GM23338 (cell line): ENCODE measurements at regions not wholly inside any gene's neighbourhood (a gene's known extent, or its start where the extent isn't known, plus 50 kb on each side); places are given as distances from the start of the nearest gene placed in this dataset.

Source experiments
- ATAC-seq: fragments of 200-7000 bp; cut with Tn5 transposase; 3 replicates; pipeline ENCODE4 v1.9.1; 2020
- DNase-seq: peaks from one replicate; pipeline ENCODE4 v3.0.0-alpha.2; 2015; ENCODE audit warnings: low spot score
- H2AFZ ChIP-seq: fragments of 200-600 bp; sonication (generic); 2 replicates; pipeline ENCODE4 v1.8.0; 2016; ENCODE audit warnings: antibody characterized with exemption, mild to moderate bottlenecking, moderate library complexity
- H3F3A ChIP-seq: fragments of 200-600 bp; sonication (generic); replicated peaks from 2 replicates; pipeline ENCODE4 v1.8.0; 2017; ENCODE audit warnings: antibody characterized with exemption, mixed run types, low read depth
- H3K27ac ChIP-seq: fragments of 200-600 bp; sonication (generic); 2 replicates; pipeline ENCODE4 v1.6.1; 2016; ENCODE audit warnings: low read depth
- H3K27me3 ChIP-seq: fragments of 200-600 bp; sonication (generic); 2 replicates; pipeline ENCODE4 v1.8.0; 2016; ENCODE audit warnings: mild to moderate bottlenecking, mixed run types, moderate library complexity; ENCODE audit not compliant: insufficient read depth
- H3K36me3 ChIP-seq: fragments of 200-600 bp; sonication (generic); 2 replicates; pipeline ENCODE4 v1.8.0; 2016; ENCODE audit warnings: mild to moderate bottlenecking; ENCODE audit not compliant: insufficient read depth
- H3K4me1 ChIP-seq: fragments of 200-600 bp; sonication (generic); 2 replicates; pipeline ENCODE4 v1.8.0; 2016; ENCODE audit warnings: mild to moderate bottlenecking, moderate library complexity; ENCODE audit not compliant: insufficient read depth
- H3K4me2 ChIP-seq: fragments of 200-600 bp; sonication (generic); 2 replicates; pipeline ENCODE4 v1.7.1; 2017; ENCODE audit warnings: mixed run types
- H3K4me3 ChIP-seq: fragments of 200-600 bp; sonication (generic); 2 replicates; pipeline ENCODE4 v1.6.1; 2016; ENCODE audit warnings: mixed run types
- H3K79me2 ChIP-seq: fragments of 200-600 bp; sonication (generic); replicated peaks from 2 replicates; pipeline ENCODE4 v1.8.0; 2017; ENCODE audit warnings: mild to moderate bottlenecking; ENCODE audit not compliant: insufficient read depth
- H3K9me2 ChIP-seq: fragments of 200-600 bp; sonication (generic); 2 replicates; pipeline ENCODE4 v1.8.0; 2017; ENCODE audit not compliant: insufficient read depth
- H4K20me1 ChIP-seq: fragments of 200-600 bp; sonication (generic); replicated peaks from 2 replicates; pipeline ENCODE4 v1.8.0; 2017; ENCODE audit warnings: mild to moderate bottlenecking; ENCODE audit not compliant: insufficient read depth
- H3K27ac Mint-ChIP-seq: 2 replicates; pipeline ENCODE4 v1.8.0; 2020; ENCODE audit warnings: inconsistent platforms, mild to moderate bottlenecking, moderate library complexity, mixed read lengths
- H3K27me3 Mint-ChIP-seq: 3 replicates; pipeline ENCODE4 v1.8.0; 2022; ENCODE audit warnings: low read depth, mild to moderate bottlenecking, moderate library complexity, mixed read lengths, inconsistent platforms; ENCODE audit not compliant: insufficient read depth, poor library complexity
- H3K36me3 Mint-ChIP-seq: 3 replicates; pipeline ENCODE4 v1.8.0; 2021; ENCODE audit warnings: low read depth, mild to moderate bottlenecking, inconsistent platforms, moderate library complexity, mixed read lengths
- H3K4me1 Mint-ChIP-seq: 3 replicates; pipeline ENCODE4 v1.8.0; 2020; ENCODE audit warnings: mild to moderate bottlenecking, inconsistent platforms, mixed read lengths
- H3K4me3 Mint-ChIP-seq: 3 replicates; pipeline ENCODE4 v1.8.0; 2021; ENCODE audit warnings: moderate library complexity, mild to moderate bottlenecking, inconsistent platforms, mixed read lengths
- H3K9me3 Mint-ChIP-seq: 3 replicates; pipeline ENCODE4 v1.8.0; 2020; ENCODE audit warnings: moderate library complexity, mild to moderate bottlenecking, inconsistent platforms, mixed read lengths
- CTCF ChIP-seq, 2 experiments: fragments of 200-600 bp in 1 of 2; sonication (generic) in 1 of 2; conservative IDR thresholded peaks; 2 replicates each; pipeline versions ENCODE4 v1.5.1 to v1.6.1; 2016 to 2017; ENCODE audit warnings: antibody characterized with exemption in 2 of 2, low read depth in 2 of 2, mild to moderate bottlenecking in 2 of 2, moderate library complexity in 1 of 2
- ETS1 ChIP-seq: IDR thresholded peaks from 2 replicates; pipeline ENCODE4 v1.6.1; 2016; ENCODE audit warnings: antibody characterized with exemption
- EZH2 ChIP-seq: fragments of 200-600 bp; sonication (generic); IDR thresholded peaks from one replicate; pipeline ENCODE4 v1.8.0; 2017; ENCODE audit warnings: antibody characterized with exemption, mild to moderate bottlenecking, low read depth; ENCODE audit not compliant: unreplicated experiment
- EZH2phosphoT487 ChIP-seq: fragments of 200-600 bp; sonication (generic); IDR thresholded peaks from one replicate; pipeline ENCODE4 v1.8.1; 2018; ENCODE audit warnings: antibody characterized with exemption; ENCODE audit not compliant: unreplicated experiment
- JUNB ChIP-seq: IDR thresholded peaks from one replicate; pipeline ENCODE4 v1.6.1; 2016; ENCODE audit warnings: antibody characterized with exemption; ENCODE audit not compliant: unreplicated experiment
- NANOG ChIP-seq: IDR thresholded peaks from 2 replicates; pipeline ENCODE4 v1.6.1; 2016; ENCODE audit warnings: antibody characterized with exemption, borderline replicate concordance
- REST ChIP-seq: IDR thresholded peaks from one replicate; pipeline ENCODE4 v1.6.1; 2018; ENCODE audit warnings: antibody characterized with exemption; ENCODE audit not compliant: unreplicated experiment
- STAT1 ChIP-seq: IDR thresholded peaks from one replicate; pipeline ENCODE4 v1.6.1; 2016; ENCODE audit warnings: antibody characterized with exemption; ENCODE audit not compliant: unreplicated experiment
- ZNF114 ChIP-seq: fragments of 250-450 bp; sonication (Bioruptor Pico); IDR thresholded peaks from 2 replicates; pipeline ENCODE4 v1.5.0; 2020; ENCODE audit warnings: mild to moderate bottlenecking, moderate library complexity
- TF ChIP-seq, protein P1 (sequence below): fragments of 250-450 bp; sonication (Bioruptor Pico); IDR thresholded peaks from 2 replicates; pipeline ENCODE4 v1.5.0; 2020; ENCODE audit warnings: mild to moderate bottlenecking, moderate library complexity

DNA sequence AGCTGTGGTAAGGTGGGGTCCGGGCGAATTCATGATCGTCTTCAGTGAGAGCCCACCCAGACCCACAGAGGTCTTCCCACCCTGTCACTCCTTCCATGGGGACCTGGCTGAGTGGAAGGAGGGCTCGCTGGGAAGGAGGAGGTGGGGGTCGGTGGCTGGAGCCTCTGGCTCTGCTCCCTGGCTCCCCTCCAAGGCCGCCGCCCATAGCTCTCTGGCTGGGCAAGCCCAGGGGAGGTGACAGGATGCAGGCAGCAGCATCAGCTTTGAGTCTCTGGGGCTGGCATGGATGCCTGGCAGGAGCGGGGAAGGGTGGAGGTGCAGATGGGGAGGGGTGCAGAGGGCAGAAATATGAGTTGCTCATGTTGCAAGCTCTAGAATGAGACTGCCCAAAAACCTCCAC is 147.0 kb downstream of the ENGASE start:
- no peak overlapping the region for H3K4me3 Mint-ChIP-seq
- H3K9me3 Mint-ChIP-seq = no peaks in the 10 kb centered on the region
- Histone ChIP-seq H3F3A (no peaks in the 10 kb centered on the region), H4K20me1 (no peaks in the 10 kb centered on the region), H3K27ac (no peak overlapping the region), H3K4me1 (peaks cover 22% of the 10 kb centered on the region), H2AFZ (no peak overlapping the region), H3K36me3 (no peaks in the 10 kb centered on the region), H3K27me3 (no peaks in the 10 kb centered on the region), H3K4me3 (no peak overlapping the region), H3K9me2 (no peaks in the 10 kb centered on the region), H3K4me2 (no peak overlapping the region), H3K79me2 (no peaks in the 10 kb centered on the region)
- TF ChIP-seq, protein P1, sequence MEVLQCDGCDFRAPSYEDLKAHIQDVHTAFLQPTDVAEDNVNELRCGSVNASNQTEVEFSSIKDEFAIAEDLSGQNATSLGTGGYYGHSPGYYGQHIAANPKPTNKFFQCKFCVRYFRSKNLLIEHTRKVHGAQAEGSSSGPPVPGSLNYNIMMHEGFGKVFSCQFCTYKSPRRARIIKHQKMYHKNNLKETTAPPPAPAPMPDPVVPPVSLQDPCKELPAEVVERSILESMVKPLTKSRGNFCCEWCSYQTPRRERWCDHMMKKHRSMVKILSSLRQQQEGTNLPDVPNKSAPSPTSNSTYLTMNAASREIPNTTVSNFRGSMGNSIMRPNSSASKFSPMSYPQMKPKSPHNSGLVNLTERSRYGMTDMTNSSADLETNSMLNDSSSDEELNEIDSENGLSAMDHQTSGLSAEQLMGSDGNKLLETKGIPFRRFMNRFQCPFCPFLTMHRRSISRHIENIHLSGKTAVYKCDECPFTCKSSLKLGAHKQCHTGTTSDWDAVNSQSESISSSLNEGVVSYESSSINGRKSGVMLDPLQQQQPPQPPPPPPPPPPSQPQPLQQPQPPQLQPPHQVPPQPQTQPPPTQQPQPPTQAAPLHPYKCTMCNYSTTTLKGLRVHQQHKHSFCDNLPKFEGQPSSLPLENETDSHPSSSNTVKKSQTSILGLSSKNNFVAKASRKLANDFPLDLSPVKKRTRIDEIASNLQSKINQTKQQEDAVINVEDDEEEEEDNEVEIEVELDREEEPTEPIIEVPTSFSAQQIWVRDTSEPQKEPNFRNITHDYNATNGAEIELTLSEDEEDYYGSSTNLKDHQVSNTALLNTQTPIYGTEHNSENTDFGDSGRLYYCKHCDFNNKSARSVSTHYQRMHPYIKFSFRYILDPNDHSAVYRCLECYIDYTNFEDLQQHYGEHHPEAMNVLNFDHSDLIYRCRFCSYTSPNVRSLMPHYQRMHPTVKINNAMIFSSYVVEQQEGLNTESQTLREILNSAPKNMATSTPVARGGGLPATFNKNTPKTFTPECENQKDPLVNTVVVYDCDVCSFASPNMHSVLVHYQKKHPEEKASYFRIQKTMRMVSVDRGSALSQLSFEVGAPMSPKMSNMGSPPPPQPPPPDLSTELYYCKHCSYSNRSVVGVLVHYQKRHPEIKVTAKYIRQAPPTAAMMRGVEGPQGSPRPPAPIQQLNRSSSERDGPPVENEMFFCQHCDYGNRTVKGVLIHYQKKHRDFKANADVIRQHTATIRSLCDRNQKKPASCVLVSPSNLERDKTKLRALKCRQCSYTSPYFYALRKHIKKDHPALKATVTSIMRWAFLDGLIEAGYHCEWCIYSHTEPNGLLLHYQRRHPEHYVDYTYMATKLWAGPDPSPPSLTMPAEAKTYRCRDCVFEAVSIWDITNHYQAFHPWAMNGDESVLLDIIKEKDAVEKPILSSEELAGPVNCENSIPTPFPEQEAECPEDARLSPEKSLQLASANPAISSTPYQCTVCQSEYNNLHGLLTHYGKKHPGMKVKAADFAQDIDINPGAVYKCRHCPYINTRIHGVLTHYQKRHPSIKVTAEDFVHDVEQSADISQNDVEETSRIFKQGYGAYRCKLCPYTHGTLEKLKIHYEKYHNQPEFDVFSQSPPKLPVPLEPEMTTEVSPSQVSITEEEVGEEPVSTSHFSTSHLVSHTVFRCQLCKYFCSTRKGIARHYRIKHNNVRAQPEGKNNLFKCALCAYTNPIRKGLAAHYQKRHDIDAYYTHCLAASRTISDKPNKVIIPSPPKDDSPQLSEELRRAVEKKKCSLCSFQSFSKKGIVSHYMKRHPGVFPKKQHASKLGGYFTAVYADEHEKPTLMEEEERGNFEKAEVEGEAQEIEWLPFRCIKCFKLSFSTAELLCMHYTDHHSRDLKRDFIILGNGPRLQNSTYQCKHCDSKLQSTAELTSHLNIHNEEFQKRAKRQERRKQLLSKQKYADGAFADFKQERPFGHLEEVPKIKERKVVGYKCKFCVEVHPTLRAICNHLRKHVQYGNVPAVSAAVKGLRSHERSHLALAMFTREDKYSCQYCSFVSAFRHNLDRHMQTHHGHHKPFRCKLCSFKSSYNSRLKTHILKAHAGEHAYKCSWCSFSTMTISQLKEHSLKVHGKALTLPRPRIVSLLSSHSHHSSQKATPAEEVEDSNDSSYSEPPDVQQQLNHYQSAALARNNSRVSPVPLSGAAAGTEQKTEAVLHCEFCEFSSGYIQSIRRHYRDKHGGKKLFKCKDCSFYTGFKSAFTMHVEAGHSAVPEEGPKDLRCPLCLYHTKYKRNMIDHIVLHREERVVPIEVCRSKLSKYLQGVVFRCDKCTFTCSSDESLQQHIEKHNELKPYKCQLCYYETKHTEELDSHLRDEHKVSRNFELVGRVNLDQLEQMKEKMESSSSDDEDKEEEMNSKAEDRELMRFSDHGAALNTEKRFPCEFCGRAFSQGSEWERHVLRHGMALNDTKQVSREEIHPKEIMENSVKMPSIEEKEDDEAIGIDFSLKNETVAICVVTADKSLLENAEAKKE (CRISPR knock-in tag) = no peak
- TF ChIP-seq STAT1 (no peak), CTCF (conservative IDR thresholded peaks at IDR 0.05; ENCODE audit: low read depth in 2 of 2) (no peak), NANOG (no peak), EZH2phosphoT487 (no peak), ZNF114 (CRISPR knock-in tag) (no peak), REST (no peak), ETS1 (no peak), JUNB (no peak), EZH2 (no peak)
- peaks cover 14% of the 10 kb centered on the region for H3K27me3 Mint-ChIP-seq
- ATAC-seq (no peak), DNase-seq (no peak)
- peaks cover 29% of the 10 kb centered on the region for H3K4me1 Mint-ChIP-seq
- no peaks in the 10 kb centered on the region for H3K36me3 Mint-ChIP-seq
- H3K27ac Mint-ChIP-seq = no peak overlapping the region
